ENCODE measurements at regions not wholly inside any gene's neighbourhood (a gene's known extent, or its start where the extent isn't known, plus 50 kb on each side); places are given as distances from the start of the nearest gene placed in this dataset.

- Histone ChIP-seq H3K9me2 (replicated peaks; ENCODE audit: low read depth, low read length) (no peaks in the 10 kb centered on the region), H3F3A (ENCODE audit: low read depth) (no peaks in the 10 kb centered on the region), H2AFZ (ENCODE audit: low read length) (no peak overlapping the region), H3K79me2 (ENCODE audit: insufficient read depth, low read length) (no peaks in the 10 kb centered on the region), H4K20me1 (ENCODE audit: insufficient read depth, low read length, poor library complexity, severe bottlenecking) (no peaks in the 10 kb centered on the region), H3K36me3 (ENCODE audit: insufficient read depth, low read length) (no peaks in the 10 kb centered on the region), H3K27me3 (ENCODE audit: insufficient read depth, low read length, poor library complexity, severe bottlenecking) (no peaks in the 10 kb centered on the region), H3K4me2 (ENCODE audit: low read depth, low read length, poor library complexity, severe bottlenecking) (no peak overlapping the region), H3K4me3 (ENCODE audit: low read length, poor library complexity, severe bottlenecking) (no peak overlapping the region), H3K9me3 (ENCODE audit: insufficient read depth, low read depth, low read length) (no peaks in the 10 kb centered on the region), H3K4me1 (ENCODE audit: insufficient read depth, low read length, poor library complexity, severe bottlenecking) (peaks cover 23% of the 10 kb centered on the region), H3K9ac (ENCODE audit: low read depth, low read length, poor library complexity, severe bottlenecking) (no peak overlapping the region)
- no peak for TF ChIP-seq EZH2phosphoT487 (IDR thresholded peaks at IDR 0.05; ENCODE audit: borderline replicate concordance)
- no peak for TF ChIP-seq CTCF (conservative IDR thresholded peaks at IDR 0.05; ENCODE audit: low read length)
These were observed 138.3 kb downstream of the CDC5L start for GRCh38 chr6:44525761-44526351.

GRCh38 chr6:44527181-44527580, 139.7 kb downstream of the CDC5L start:
- Histone ChIP-seq H3F3A (ENCODE audit: low read depth) (no peaks in the 10 kb centered on the region), H3K9me2 (replicated peaks; ENCODE audit: low read depth, low read length) (no peaks in the 10 kb centered on the region), H3K36me3 (ENCODE audit: insufficient read depth, low read length) (no peaks in the 10 kb centered on the region), H3K4me1 (ENCODE audit: insufficient read depth, low read length, poor library complexity, severe bottlenecking) (peaks cover 23% of the 10 kb centered on the region), H4K20me1 (ENCODE audit: insufficient read depth, low read length, poor library complexity, severe bottlenecking) (no peaks in the 10 kb centered on the region), H3K9ac (ENCODE audit: low read depth, low read length, poor library complexity, severe bottlenecking) (no peak overlapping the region), H3K27me3 (ENCODE audit: insufficient read depth, low read length, poor library complexity, severe bottlenecking) (no peaks in the 10 kb centered on the region), H3K9me3 (ENCODE audit: insufficient read depth, low read depth, low read length) (no peaks in the 10 kb centered on the region), H3K4me2 (ENCODE audit: low read depth, low read length, poor library complexity, severe bottlenecking) (peak overlapping the region; percentile 43), H2AFZ (ENCODE audit: low read length) (peak overlapping the region; percentile 25; the same call in 1 of the 2 replicates), H3K79me2 (ENCODE audit: insufficient read depth, low read length) (no peaks in the 10 kb centered on the region), H3K4me3 (ENCODE audit: low read length, poor library complexity, severe bottlenecking) (peak overlapping the region; percentile 29)
- TF ChIP-seq CTCF (conservative IDR thresholded peaks at IDR 0.05; ENCODE audit: low read length) = no peak
- TF ChIP-seq EZH2phosphoT487 (IDR thresholded peaks at IDR 0.05; ENCODE audit: borderline replicate concordance) = no peak

- peak overlapping the region; percentile 29 for H3K4me3 ChIP-seq (ENCODE audit: low read length, poor library complexity, severe bottlenecking)
- H3K4me1 ChIP-seq (ENCODE audit: insufficient read depth, low read length, poor library complexity, severe bottlenecking) = peaks cover 23% of the 10 kb centered on the region
- H3K9ac ChIP-seq (ENCODE audit: low read depth, low read length, poor library complexity, severe bottlenecking) = no peak overlapping the region
- no peak overlapping the region for H2AFZ ChIP-seq (ENCODE audit: low read length)
- TF ChIP-seq EZH2phosphoT487 (IDR thresholded peaks at IDR 0.05; ENCODE audit: borderline replicate concordance) (no peak), CTCF (conservative IDR thresholded peaks at IDR 0.05; ENCODE audit: low read length) (no peak)
- H3K9me2 ChIP-seq (replicated peaks; ENCODE audit: low read depth, low read length) = no peaks in the 10 kb centered on the region
- H3K4me2 ChIP-seq (ENCODE audit: low read depth, low read length, poor library complexity, severe bottlenecking) = peak overlapping the region; percentile 43
- no peaks in the 10 kb centered on the region for H3F3A ChIP-seq (ENCODE audit: low read depth)
- H3K79me2 ChIP-seq (ENCODE audit: insufficient read depth, low read length) = no peaks in the 10 kb centered on the region
- no peaks in the 10 kb centered on the region for H4K20me1 ChIP-seq (ENCODE audit: insufficient read depth, low read length, poor library complexity, severe bottlenecking)
- H3K9me3 ChIP-seq (ENCODE audit: insufficient read depth, low read depth, low read length) = no peaks in the 10 kb centered on the region
- H3K36me3 ChIP-seq (ENCODE audit: insufficient read depth, low read length) = no peaks in the 10 kb centered on the region
- no peaks in the 10 kb centered on the region for H3K27me3 ChIP-seq (ENCODE audit: insufficient read depth, low read length, poor library complexity, severe bottlenecking)
These were observed 140.3 kb downstream of the CDC5L start for GRCh38 chr6:44527583-44528369.

Measured in Loucy (cell line).